ENCODE measurements at regions not wholly inside any gene's neighbourhood (a gene's known extent, or its start where the extent isn't known, plus 50 kb on each side); places are given as distances from the start of the nearest gene placed in this dataset.

DNA sequence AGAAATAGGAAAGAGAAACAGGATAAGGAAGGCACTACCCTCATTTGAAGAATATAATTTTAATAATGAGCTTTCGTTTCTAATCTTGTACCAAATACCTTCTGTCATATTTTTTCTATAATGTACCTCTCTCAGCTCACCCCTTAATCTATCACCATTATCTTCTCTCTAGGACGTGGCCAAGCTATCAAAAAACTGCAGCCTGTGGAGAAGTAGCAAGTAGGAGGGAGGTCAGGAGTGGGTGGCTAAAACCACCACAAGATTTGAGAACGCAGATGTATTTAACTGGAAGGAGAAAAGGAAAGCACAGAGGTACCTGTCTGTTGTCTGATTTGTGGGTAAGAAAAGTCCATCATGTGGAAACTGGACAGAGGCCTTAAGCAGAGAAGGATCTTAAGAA, 576.7 kb upstream of the DIPK2B start:
- Histone ChIP-seq H2AFZ (ENCODE audit: low read depth, low read length) (no peak overlapping the region), H3K4me1 (replicated peaks in 1 of 2; ENCODE audit: control insufficient read depth in 2 of 2, insufficient read depth in 2 of 2, low read length in 2 of 2) (no peaks in the 10 kb centered on the region), H3K9me3 (replicated peaks; ENCODE audit: control insufficient read depth, insufficient read depth, low read depth, low read length) (no peaks in the 10 kb centered on the region), H3K27ac (ENCODE audit: extremely low read depth, low read depth, low read length) (no peak overlapping the region), H3K27me3 (ENCODE audit: control insufficient read depth in 2 of 2, insufficient read depth in 2 of 2, low read length in 2 of 2) (no peaks in the 10 kb centered on the region), H3K9me1 (ENCODE audit: control insufficient read depth, insufficient read depth, low read length) (no peaks in the 10 kb centered on the region), H3K9ac (ENCODE audit: insufficient read depth in 1 of 2, low read depth in 2 of 2, low read length in 2 of 2) (no peak overlapping the region), H3K36me3 (ENCODE audit: control insufficient read depth, insufficient read depth, low read length) (no peaks in the 10 kb centered on the region), H3K79me2 (ENCODE audit: control insufficient read depth, insufficient read depth, low read length) (no peaks in the 10 kb centered on the region), H3K4me2 (ENCODE audit: insufficient read depth, low read length) (no peak overlapping the region), H3K4me3 (no peak overlapping the region), H4K20me1 (replicated peaks; ENCODE audit: control insufficient read depth, insufficient read depth, low read length) (no peaks in the 10 kb centered on the region)
- no TSS peak for BruUV-seq (replicated peaks)
- DNase-seq (ENCODE audit: extremely low read depth in 1 of 4, low spot score in 3 of 4) (no peak), FAIRE-seq (no peak), ATAC-seq (no peak)
- intact Hi-C loops (cut with micrococcal nuclease) (no loop called here), in situ Hi-C loops (cut with MboI) (no loop called here)
- ChIA-PET POLR2A (no interaction called here), CTCF (ENCODE audit: low intra/inter-chr PET ratio) (no interaction called here)
- WGBS (ENCODE audit: insufficient coverage, low coverage, missing lambda C conversion rate), result 0% methylated on average over 3 of the region's 3 CpGs
- TF ChIP-seq KLF10 (CRISPR knock-in tag; IDR thresholded peaks at IDR 0.05), result no peak
- no peak for TF ChIP-seq SMARCA4 (IDR thresholded peaks at IDR 0.05)
- TF ChIP-seq SREBF2 (CRISPR knock-in tag; IDR thresholded peaks at IDR 0.05), result no peak
- TF ChIP-seq EWSR1 (IDR thresholded peaks at IDR 0.05; ENCODE audit: borderline replicate concordance, low read depth, partially characterized antibody), result no peak
- TF ChIP-seq POLR3G (IDR thresholded peaks at IDR 0.05; ENCODE audit: extremely low read depth, insufficient read length, insufficient replicate concordance), result no peak
- no peak for TF ChIP-seq TSC22D4 (tag; IDR thresholded peaks at IDR 0.05)
- no peak for TF ChIP-seq SP1 (CRISPR knock-in tag; IDR thresholded peaks at IDR 0.05)
- TF ChIP-seq COPS2 (conservative IDR thresholded peaks at IDR 0.05), result no peak
- TF ChIP-seq HEY1 (CRISPR knock-in tag; IDR thresholded peaks at IDR 0.05; ENCODE audit: borderline replicate concordance), result no peak
- TF ChIP-seq ZNF586 (CRISPR knock-in tag; conservative IDR thresholded peaks at IDR 0.05), result no peak
- TF ChIP-seq HNRNPL (IDR thresholded peaks at IDR 0.05; ENCODE audit: low read depth, low read length), result no peak
- TF ChIP-seq NFATC3 (IDR thresholded peaks at IDR 0.05), result no peak
- TF ChIP-seq ZNF695 (CRISPR knock-in tag; IDR thresholded peaks at IDR 0.05), result no peak
- TF ChIP-seq RBM17 (IDR thresholded peaks at IDR 0.05; ENCODE audit: borderline replicate concordance, low read depth, low read length), result no peak
- TF ChIP-seq ZNF197 (CRISPR knock-in tag; IDR thresholded peaks at IDR 0.05; ENCODE audit: low read depth), result no peak
